NCI-H748 treated with DMSO at 0.1 percent for 48 hours (cell line): ENCODE measurements at regions not wholly inside any gene's neighbourhood (a gene's known extent, or its start where the extent isn't known, plus 50 kb on each side); places are given as distances from the start of the nearest gene placed in this dataset.
"Not testable (repeated sequence)": the region's sequence is repeated elsewhere in the genome, so short reads cannot be mapped to it uniquely, and the experiment has no call there.

Experiments
- DNase-seq: peaks from one replicate; lab custom pipeline; 2025; lab: John Stamatoyannopoulos, UW

GRCh38 chr4:170697845-170698244, 608.1 kb upstream of the AADAT start:
- DNase-seq: no peak

- DNase-seq: no peak
Measured at GRCh38 chr4:170697045-170697444, 607.3 kb upstream of the AADAT start.

- no peak for DNase-seq
Measured at GRCh38 chr4:170691168-170691567, 601.4 kb upstream of the AADAT start.

GRCh38 chr4:170687751-170688150, 598.0 kb upstream of the AADAT start:
- DNase-seq: no peak

GRCh38 chr4:170685701-170686100, 595.9 kb upstream of the AADAT start:
- DNase-seq: not testable (repeated sequence)

GRCh38 chr4:170682558-170683294, 593.0 kb upstream of the AADAT start:
- no peak for DNase-seq

GRCh38 chr4:170682087-170682486, 592.3 kb upstream of the AADAT start:
- DNase-seq: not testable (repeated sequence)

- DNase-seq: no peak
Measured at GRCh38 chr4:170675568-170676262, 586.0 kb upstream of the AADAT start.

GRCh38 chr4:170674176-170674575, 584.4 kb upstream of the AADAT start:
- DNase-seq: no peak

- no peak for DNase-seq
Measured at GRCh38 chr4:170672381-170672965, 582.7 kb upstream of the AADAT start.

- DNase-seq: no peak
Measured at GRCh38 chr4:170671171-170671570, 581.4 kb upstream of the AADAT start.

GRCh38 chr4:170667814-170668213, 578.1 kb upstream of the AADAT start:
- no peak for DNase-seq

GRCh38 chr4:170666909-170667308, 577.2 kb upstream of the AADAT start:
- no peak for DNase-seq

- DNase-seq: no peak
Measured at GRCh38 chr4:170662250-170662649, 572.5 kb upstream of the AADAT start.

GRCh38 chr4:170657761-170658160, 568.0 kb upstream of the AADAT start:
- DNase-seq: no peak

GRCh38 chr4:170656506-170656905, 566.8 kb upstream of the AADAT start:
- DNase-seq: no peak

GRCh38 chr4:170652571-170652970, 562.8 kb upstream of the AADAT start:
- no peak for DNase-seq

GRCh38 chr4:170651786-170652185, 562.0 kb upstream of the AADAT start:
- no peak for DNase-seq

GRCh38 chr4:170627418-170627817, 537.7 kb upstream of the AADAT start:
- no peak for DNase-seq

- DNase-seq: no peak
Measured at GRCh38 chr4:170623899-170624298, 534.1 kb upstream of the AADAT start.

GRCh38 chr4:170610434-170610833, 520.7 kb upstream of the AADAT start:
- DNase-seq: no peak

- DNase-seq: no peak
Measured at GRCh38 chr4:170599894-170600293, 510.1 kb upstream of the AADAT start.

- DNase-seq: no peak
Measured at GRCh38 chr4:170591076-170591475, 501.3 kb upstream of the AADAT start.
